H9 (cell line): ENCODE measurements at regions not wholly inside any gene's neighbourhood (a gene's known extent, or its start where the extent isn't known, plus 50 kb on each side); places are given as distances from the start of the nearest gene placed in this dataset.

Experiments used
- DNase-seq: peaks from one replicate; pipeline ENCODE4 v3.0.0-alpha.2; 2017
- H2AFZ ChIP-seq: one replicate; pipeline ENCODE4 v1.6.1; 2013; ENCODE audit warnings: mild to moderate bottlenecking, low read length, control low read depth, moderate library complexity
- H2AK5ac ChIP-seq: 2 replicates; pipeline ENCODE4 v1.6.1; 2013; ENCODE audit warnings: low read length, control low read depth, mixed read lengths; ENCODE audit not compliant: insufficient read length
- H2BK120ac ChIP-seq: one replicate; pipeline ENCODE4 v1.6.1; 2013; ENCODE audit warnings: low read depth, mild to moderate bottlenecking, low read length, control low read depth, inconsistent platforms; ENCODE audit not compliant: poor library complexity, severe bottlenecking
- H2BK12ac ChIP-seq: 2 replicates; pipeline ENCODE4 v1.6.1; 2013; ENCODE audit warnings: low read length, control low read depth, mixed read lengths, low read depth; ENCODE audit not compliant: insufficient read length
- H2BK15ac ChIP-seq: 2 replicates; pipeline ENCODE4 v1.6.1; 2013; ENCODE audit warnings: low read depth, low read length, control low read depth
- H2BK20ac ChIP-seq: one replicate; pipeline ENCODE4 v1.6.1; 2013; ENCODE audit warnings: low read depth, mild to moderate bottlenecking, low read length, control low read depth, inconsistent platforms; ENCODE audit not compliant: poor library complexity, severe bottlenecking
- H2BK5ac ChIP-seq: 2 replicates; pipeline ENCODE4 v1.6.1; 2013; ENCODE audit warnings: low read length, control low read depth, mixed read lengths; ENCODE audit not compliant: insufficient read length
- H3K14ac ChIP-seq: 2 replicates; pipeline ENCODE4 v1.6.1; 2013; ENCODE audit warnings: low read length, control low read depth; ENCODE audit not compliant: insufficient read depth
- H3K18ac ChIP-seq: 2 replicates; pipeline ENCODE4 v1.6.1; 2013; ENCODE audit warnings: low read depth, mild to moderate bottlenecking, mixed read lengths, low read length, control low read depth; ENCODE audit not compliant: insufficient read length
- H3K23ac ChIP-seq: 2 replicates; pipeline ENCODE4 v1.6.1; 2013; ENCODE audit warnings: low read length, control low read depth, mixed read lengths, low read depth; ENCODE audit not compliant: insufficient read length
- H3K23me2 ChIP-seq: 2 replicates; pipeline ENCODE4 v1.6.1; 2013; ENCODE audit warnings: low read depth, mild to moderate bottlenecking, mixed read lengths, low read length, control low read depth; ENCODE audit not compliant: insufficient read length, poor library complexity, severe bottlenecking
- H3K27ac ChIP-seq: 2 replicates; pipeline ENCODE4 v1.5.1; 2013; ENCODE audit warnings: low read length, control low read depth, mixed read lengths, low read depth; ENCODE audit not compliant: insufficient read length
- H3K27me3 ChIP-seq: 2 replicates; pipeline ENCODE4 v1.6.1; 2013; ENCODE audit warnings: low read length, control low read depth, inconsistent platforms; ENCODE audit not compliant: insufficient read depth
- H3K4ac ChIP-seq: 2 replicates; pipeline ENCODE4 v1.6.1; 2013; ENCODE audit warnings: low read depth, mild to moderate bottlenecking, control low read depth, inconsistent platforms, low read length, moderate library complexity
- H3K4me1 ChIP-seq: 2 replicates; pipeline ENCODE4 v1.6.1; 2013; ENCODE audit warnings: low read length, control low read depth, inconsistent platforms; ENCODE audit not compliant: insufficient read depth
- H3K4me2 ChIP-seq: 2 replicates; pipeline ENCODE4 v1.6.1; 2013; ENCODE audit warnings: low read length, control low read depth, mixed read lengths; ENCODE audit not compliant: insufficient read length, insufficient read depth
- H3K56ac ChIP-seq: 2 replicates; pipeline ENCODE4 v1.6.1; 2013; ENCODE audit warnings: low read depth, mild to moderate bottlenecking, mixed read lengths, low read length, control low read depth; ENCODE audit not compliant: insufficient read length
- H3K79me1 ChIP-seq: 2 replicates; pipeline ENCODE4 v1.6.1; 2013; ENCODE audit warnings: low read depth, mild to moderate bottlenecking, moderate library complexity, low read length, control low read depth, inconsistent platforms; ENCODE audit not compliant: insufficient read depth, poor library complexity, severe bottlenecking
- H3K79me2 ChIP-seq: 2 replicates; pipeline ENCODE4 v1.6.1; 2013; ENCODE audit warnings: low read length, control low read depth, inconsistent platforms; ENCODE audit not compliant: insufficient read depth
- H3K9ac ChIP-seq: 2 replicates; pipeline ENCODE4 v1.6.1; 2013; ENCODE audit warnings: low read length, control low read depth, mixed read lengths; ENCODE audit not compliant: insufficient read length; ENCODE audit errors: extremely low read depth
- H3K9me3 ChIP-seq: one replicate; pipeline ENCODE4 v1.6.1; 2013; ENCODE audit warnings: low read depth, low read length, inconsistent platforms; ENCODE audit not compliant: control insufficient read depth
- H3T11ph ChIP-seq: one replicate; pipeline ENCODE4 v1.6.1; 2013; ENCODE audit warnings: mild to moderate bottlenecking, low read length, control low read depth, inconsistent platforms
- H4K20me1 ChIP-seq: one replicate; pipeline ENCODE4 v1.6.1; 2013; ENCODE audit not compliant: control insufficient read depth, insufficient read length, insufficient read depth
- H4K5ac ChIP-seq: 2 replicates; pipeline ENCODE4 v1.6.1; 2013; ENCODE audit warnings: low read depth, mild to moderate bottlenecking, mixed read lengths, low read length, control low read depth; ENCODE audit not compliant: insufficient read length
- H4K8ac ChIP-seq: replicated peaks from 2 replicates; pipeline ENCODE4 v1.6.1; 2013; ENCODE audit warnings: low read length, control low read depth, mixed read lengths, low read depth; ENCODE audit not compliant: insufficient read length
- H4K91ac ChIP-seq: 2 replicates; pipeline ENCODE4 v1.6.1; 2013; ENCODE audit warnings: low read depth, mild to moderate bottlenecking, moderate library complexity, mixed read lengths, low read length, control low read depth; ENCODE audit not compliant: insufficient read length
- H3K27ac Mint-ChIP-seq, 3 experiments: 2 replicates in 2 of 3; 3 replicates in 1 of 3; pipeline ENCODE4 v1.8.0; 2020 to 2021; ENCODE audit warnings: mixed read lengths in 3 of 3, mild to moderate bottlenecking in 1 of 3, moderate library complexity in 1 of 3
- H3K27me3 Mint-ChIP-seq: 2 replicates; pipeline ENCODE4 v1.8.0; 2021; ENCODE audit warnings: low read depth, mild to moderate bottlenecking, moderate library complexity, mixed read lengths
- H3K36me3 Mint-ChIP-seq, 3 experiments: 2 replicates in 2 of 3; 3 replicates in 1 of 3; pipeline ENCODE4 v1.8.0; 2020 to 2021; ENCODE audit warnings: low read depth in 3 of 3, mixed read lengths in 3 of 3; ENCODE audit not compliant: insufficient read depth in 1 of 3
- H3K4me1 Mint-ChIP-seq, 2 experiments: 2 replicates each; pipeline ENCODE4 v1.8.0; 2020; ENCODE audit warnings: mixed read lengths in 2 of 2
- H3K4me3 Mint-ChIP-seq, 2 experiments: 2 replicates in 1 of 2; 3 replicates in 1 of 2; pipeline ENCODE4 v1.8.0; 2020 to 2021; ENCODE audit warnings: mild to moderate bottlenecking in 2 of 2, mixed read lengths in 2 of 2, moderate library complexity in 1 of 2
- H3K9me3 Mint-ChIP-seq, 2 experiments: 2 replicates in 1 of 2; 3 replicates in 1 of 2; pipeline ENCODE4 v1.8.0; 2020; ENCODE audit warnings: mild to moderate bottlenecking in 2 of 2, mixed read lengths in 2 of 2, moderate library complexity in 1 of 2
- CTCF ChIP-seq: fragments of 200-600 bp; sonication (generic); conservative IDR thresholded peaks from 3 replicates; pipeline ENCODE4 v1.8.0; 2021; ENCODE audit warnings: antibody characterized with exemption, mild to moderate bottlenecking
- WGBS: extraction: QIAGEN DNeasy Blood & Tissue Kit; methylation state at CpG from one replicate; pipeline ENCODE4 v1.1.7; 2013; ENCODE audit warnings: missing lambda C conversion rate, low lambda C conversion rate, mixed read lengths; ENCODE audit not compliant: insufficient read length; ENCODE audit errors: extremely low coverage; 5-methylcytosine and 5-hydroxymethylcytosine counted together

- Histone ChIP-seq H3K27ac (no peak overlapping the region), H3K27me3 (no peaks in the 10 kb centered on the region), H3T11ph (no peak overlapping the region), H4K91ac (no peak overlapping the region), H3K9me3 (no peaks in the 10 kb centered on the region), H3K4me1 (peaks cover 6% of the 10 kb centered on the region), H4K20me1 (no peaks in the 10 kb centered on the region), H4K5ac (no peak overlapping the region), H2AFZ (no peak overlapping the region), H3K4me2 (no peak overlapping the region), H3K23ac (no peak overlapping the region), H3K56ac (no peak overlapping the region), H4K8ac (no peak overlapping the region), H2BK20ac (no peak overlapping the region), H3K4ac (no peak overlapping the region), H3K79me1 (no peaks in the 10 kb centered on the region), H2BK5ac (no peak overlapping the region), H3K9ac (no peak overlapping the region), H2BK120ac (no peak overlapping the region), H3K14ac (no peak overlapping the region), H3K79me2 (no peaks in the 10 kb centered on the region), H2AK5ac (no peak overlapping the region), H2BK12ac (no peak overlapping the region), H3K18ac (no peak overlapping the region), H3K23me2 (no peaks in the 10 kb centered on the region), H2BK15ac (no peak overlapping the region)
- WGBS = no CpG with 5 or more reads among the region's 2 CpGs
- TF ChIP-seq CTCF = no peak
- no peaks in the 10 kb centered on the region for H3K36me3 Mint-ChIP-seq
- H3K9me3 Mint-ChIP-seq = no peaks in the 10 kb centered on the region
- no peaks in the 10 kb centered on the region; the same call in 1 of the 2 replicates for H3K27me3 Mint-ChIP-seq
- DNase-seq = no peak
- H3K27ac Mint-ChIP-seq = no peak overlapping the region
- peaks cover 33 to 46% of the 10 kb centered on the region in 2 experiments for H3K4me1 Mint-ChIP-seq
- H3K4me3 Mint-ChIP-seq = no peak overlapping the region
Measured at GRCh38 chr14:22476887-22477286, 112.1 kb downstream of the DAD1 start.
